Glutamatergic neuron (in vitro differentiated cells): ENCODE measurements at regions not wholly inside any gene's neighbourhood (a gene's known extent, or its start where the extent isn't known, plus 50 kb on each side); places are given as distances from the start of the nearest gene placed in this dataset.

ENCODE experiments used
- DNase-seq: peaks from one replicate; pipeline ENCODE4 v3.0.0; 2022
- H3K27ac Mint-ChIP-seq: one replicate; pipeline ENCODE4 v1.8.0; 2020; ENCODE audit warnings: mild to moderate bottlenecking, mixed read lengths, inconsistent platforms; ENCODE audit not compliant: unreplicated experiment
- H3K27me3 Mint-ChIP-seq: one replicate; pipeline ENCODE4 v1.8.0; 2020; ENCODE audit warnings: mild to moderate bottlenecking, moderate library complexity, mixed read lengths, inconsistent platforms; ENCODE audit not compliant: unreplicated experiment
- H3K36me3 Mint-ChIP-seq: one replicate; pipeline ENCODE4 v1.8.0; 2020; ENCODE audit warnings: mild to moderate bottlenecking, mixed read lengths, inconsistent platforms; ENCODE audit not compliant: unreplicated experiment
- H3K4me1 Mint-ChIP-seq: one replicate; pipeline ENCODE4 v1.8.0; 2020; ENCODE audit warnings: mild to moderate bottlenecking, low read depth, mixed read lengths, inconsistent platforms; ENCODE audit not compliant: unreplicated experiment
- H3K4me3 Mint-ChIP-seq: one replicate; pipeline ENCODE4 v1.8.0; 2020; ENCODE audit warnings: mild to moderate bottlenecking, mixed read lengths, inconsistent platforms; ENCODE audit not compliant: unreplicated experiment
- H3K9me3 Mint-ChIP-seq: one replicate; pipeline ENCODE4 v1.8.0; 2020; ENCODE audit warnings: mild to moderate bottlenecking, moderate library complexity, mixed read lengths, inconsistent platforms; ENCODE audit not compliant: unreplicated experiment
- CTCF ChIP-seq: fragments of 200-600 bp; sonication (generic); IDR thresholded peaks from one replicate; pipeline ENCODE4 v1.5.0; 2021; ENCODE audit not compliant: partially characterized antibody, unreplicated experiment

- no peaks in the 10 kb centered on the region for H3K27me3 Mint-ChIP-seq
- no peaks in the 10 kb centered on the region for H3K4me1 Mint-ChIP-seq
- no peaks in the 10 kb centered on the region for H3K9me3 Mint-ChIP-seq
- no peak for TF ChIP-seq CTCF
- no peaks in the 10 kb centered on the region for H3K36me3 Mint-ChIP-seq
- H3K4me3 Mint-ChIP-seq, result no peak overlapping the region
- no peak for DNase-seq
- H3K27ac Mint-ChIP-seq, result no peak overlapping the region
These were observed 105.0 kb downstream of the AREG start for GRCh38 chr4:74549936-74550335.

- Mint-ChIP-seq H3K27me3 (peaks cover 2% of the 10 kb centered on the region), H3K9me3 (no peaks in the 10 kb centered on the region)
These were observed 110.3 kb downstream of the AREG start for GRCh38 chr4:74555231-74555630.

GRCh38 chr4:74555843-74556242 is 110.9 kb downstream of the AREG start:
- Mint-ChIP-seq H3K4me1 (no peaks in the 10 kb centered on the region), H3K4me3 (no peak overlapping the region), H3K27ac (no peak overlapping the region), H3K9me3 (no peaks in the 10 kb centered on the region), H3K27me3 (peaks cover 2% of the 10 kb centered on the region), H3K36me3 (no peaks in the 10 kb centered on the region)
- no peak for DNase-seq
- TF ChIP-seq CTCF, result no peak

More at GRCh38 chr4:74555231-74555630, 110.3 kb downstream of the AREG start:
- DNase-seq, result no peak
- H3K4me1 Mint-ChIP-seq, result no peaks in the 10 kb centered on the region
- no peak for TF ChIP-seq CTCF
- no peak overlapping the region for H3K27ac Mint-ChIP-seq
- no peak overlapping the region for H3K4me3 Mint-ChIP-seq
- H3K36me3 Mint-ChIP-seq, result no peaks in the 10 kb centered on the region

GRCh38 chr4:74559853-74560252 is 114.9 kb downstream of the AREG start:
- Mint-ChIP-seq H3K4me1 (no peaks in the 10 kb centered on the region), H3K27ac (no peak overlapping the region), H3K4me3 (no peak overlapping the region), H3K36me3 (no peaks in the 10 kb centered on the region), H3K9me3 (peaks cover 1% of the 10 kb centered on the region), H3K27me3 (peaks cover 2% of the 10 kb centered on the region)
- DNase-seq, result no peak
- TF ChIP-seq CTCF, result no peak

- peaks cover 1% of the 10 kb centered on the region for H3K9me3 Mint-ChIP-seq
These were observed 123.0 kb downstream of the AREG start for GRCh38 chr4:74567981-74568380.

More at GRCh38 chr4:74567981-74568380, 123.0 kb downstream of the AREG start:
- Mint-ChIP-seq H3K36me3 (no peaks in the 10 kb centered on the region), H3K4me3 (no peak overlapping the region), H3K27ac (no peak overlapping the region), H3K27me3 (no peaks in the 10 kb centered on the region), H3K4me1 (no peaks in the 10 kb centered on the region)
- no peak for DNase-seq
- no peak for TF ChIP-seq CTCF
